Astrocyte of the spinal cord (primary cell): ENCODE measurements at regions not wholly inside any gene's neighbourhood (a gene's known extent, or its start where the extent isn't known, plus 50 kb on each side); places are given as distances from the start of the nearest gene placed in this dataset.

ENCODE experiments used
- DNase-seq: peaks from one replicate; pipeline ENCODE4 v3.0.0; 2011; ENCODE audit warnings: low read depth, low spot score
- H3K4me3 ChIP-seq: 2 replicates; pipeline ENCODE4 v1.5.1; 2011; ENCODE audit warnings: low read depth, mild to moderate bottlenecking, low read length, moderate library complexity
- in situ Hi-C: cut with HindIII; loops from 2 replicates; pipeline ENCODE4 v1.10.0; 2017; ENCODE audit warnings: low sequenced_read_pairs
- TF ChIP-seq, protein P1 (sequence below): IDR thresholded peaks from 2 replicates; pipeline ENCODE4 v1.5.1; 2012; ENCODE audit warnings: low read depth, mild to moderate bottlenecking, low read length, inconsistent platforms

DNA sequence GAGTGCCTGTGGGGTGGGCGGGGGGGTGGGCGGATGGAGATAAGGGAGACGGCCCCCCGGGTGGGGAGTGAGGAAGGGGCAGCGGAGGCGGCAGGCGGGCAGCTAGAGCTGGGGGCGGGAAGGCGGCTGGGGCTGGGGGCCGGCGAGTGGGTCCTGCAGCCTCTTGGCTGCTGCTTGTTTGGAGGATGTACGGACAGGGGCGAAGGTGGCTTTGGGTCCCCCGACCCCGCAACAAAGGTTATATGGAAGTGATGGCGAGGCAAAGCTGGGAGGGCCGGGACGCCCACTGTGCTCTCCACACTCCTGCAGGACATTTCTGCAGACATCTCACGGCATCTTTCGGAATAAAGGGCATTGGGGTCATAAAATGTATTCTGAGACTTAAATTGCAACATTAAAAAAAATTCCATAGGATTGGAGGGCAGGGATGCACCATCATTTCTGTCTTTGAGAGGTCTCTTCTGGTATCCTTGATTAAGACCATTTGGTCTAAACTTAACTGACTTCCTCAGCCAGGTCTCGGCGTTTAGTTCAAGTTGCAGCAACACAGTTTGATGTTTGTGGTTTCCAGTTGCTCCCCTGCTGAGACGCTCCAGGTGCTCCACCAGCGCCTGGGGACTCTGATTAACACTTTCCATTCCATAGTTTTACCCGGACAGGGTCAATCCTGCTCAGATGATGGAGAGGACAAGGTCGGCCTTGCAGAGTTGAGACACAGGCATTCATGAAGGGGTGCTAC is 101.6 kb upstream of the SSBP2 start:
- DNase-seq: peak; percentile 70
- in situ Hi-C loops: no loop called here

DNA sequence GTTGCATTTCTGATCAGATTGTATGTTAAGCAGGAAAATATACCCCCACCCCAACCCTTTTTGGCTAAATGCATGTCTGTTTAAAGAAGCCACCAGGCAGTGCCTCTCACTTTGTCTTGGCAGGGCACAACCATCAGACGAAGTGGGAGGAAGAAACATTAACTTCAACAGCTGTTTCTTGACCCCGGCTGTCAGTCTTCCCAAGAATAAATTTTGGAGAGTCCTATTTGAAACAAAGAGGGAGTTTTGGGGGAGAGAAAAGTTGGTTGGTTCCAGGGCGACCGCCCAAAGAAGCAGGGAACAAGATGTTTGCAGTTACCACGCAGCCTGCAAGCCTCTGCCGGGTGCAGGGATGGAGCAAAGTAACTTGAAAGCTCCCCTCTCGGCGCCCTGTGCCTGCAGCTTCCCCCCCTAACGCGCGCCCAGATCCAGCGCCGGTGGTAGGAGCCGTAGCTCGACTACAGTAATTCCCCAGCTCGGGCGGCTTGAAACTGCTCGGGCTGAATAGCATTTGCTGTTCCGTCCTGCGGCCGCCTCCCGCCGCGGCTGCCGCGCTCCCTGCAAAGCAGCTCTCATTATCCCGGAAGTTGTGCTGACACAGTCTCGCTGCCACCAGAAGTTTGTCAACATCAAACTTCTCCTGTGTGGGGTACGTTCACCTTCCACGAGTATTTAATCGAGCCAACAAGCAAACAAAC is 100.7 kb upstream of the SSBP2 start:
- TF ChIP-seq, protein P1, sequence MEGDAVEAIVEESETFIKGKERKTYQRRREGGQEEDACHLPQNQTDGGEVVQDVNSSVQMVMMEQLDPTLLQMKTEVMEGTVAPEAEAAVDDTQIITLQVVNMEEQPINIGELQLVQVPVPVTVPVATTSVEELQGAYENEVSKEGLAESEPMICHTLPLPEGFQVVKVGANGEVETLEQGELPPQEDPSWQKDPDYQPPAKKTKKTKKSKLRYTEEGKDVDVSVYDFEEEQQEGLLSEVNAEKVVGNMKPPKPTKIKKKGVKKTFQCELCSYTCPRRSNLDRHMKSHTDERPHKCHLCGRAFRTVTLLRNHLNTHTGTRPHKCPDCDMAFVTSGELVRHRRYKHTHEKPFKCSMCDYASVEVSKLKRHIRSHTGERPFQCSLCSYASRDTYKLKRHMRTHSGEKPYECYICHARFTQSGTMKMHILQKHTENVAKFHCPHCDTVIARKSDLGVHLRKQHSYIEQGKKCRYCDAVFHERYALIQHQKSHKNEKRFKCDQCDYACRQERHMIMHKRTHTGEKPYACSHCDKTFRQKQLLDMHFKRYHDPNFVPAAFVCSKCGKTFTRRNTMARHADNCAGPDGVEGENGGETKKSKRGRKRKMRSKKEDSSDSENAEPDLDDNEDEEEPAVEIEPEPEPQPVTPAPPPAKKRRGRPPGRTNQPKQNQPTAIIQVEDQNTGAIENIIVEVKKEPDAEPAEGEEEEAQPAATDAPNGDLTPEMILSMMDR: no peak
- peak overlapping the region; percentile 39 for H3K4me3 ChIP-seq
- peak; percentile 98 for DNase-seq
- in situ Hi-C loops: no loop called here

More for the DNA sequence above, 101.6 kb upstream of the SSBP2 start:
- TF ChIP-seq, protein P1: no peak
- H3K4me3 ChIP-seq: peak overlapping the region; percentile 23

DNA sequence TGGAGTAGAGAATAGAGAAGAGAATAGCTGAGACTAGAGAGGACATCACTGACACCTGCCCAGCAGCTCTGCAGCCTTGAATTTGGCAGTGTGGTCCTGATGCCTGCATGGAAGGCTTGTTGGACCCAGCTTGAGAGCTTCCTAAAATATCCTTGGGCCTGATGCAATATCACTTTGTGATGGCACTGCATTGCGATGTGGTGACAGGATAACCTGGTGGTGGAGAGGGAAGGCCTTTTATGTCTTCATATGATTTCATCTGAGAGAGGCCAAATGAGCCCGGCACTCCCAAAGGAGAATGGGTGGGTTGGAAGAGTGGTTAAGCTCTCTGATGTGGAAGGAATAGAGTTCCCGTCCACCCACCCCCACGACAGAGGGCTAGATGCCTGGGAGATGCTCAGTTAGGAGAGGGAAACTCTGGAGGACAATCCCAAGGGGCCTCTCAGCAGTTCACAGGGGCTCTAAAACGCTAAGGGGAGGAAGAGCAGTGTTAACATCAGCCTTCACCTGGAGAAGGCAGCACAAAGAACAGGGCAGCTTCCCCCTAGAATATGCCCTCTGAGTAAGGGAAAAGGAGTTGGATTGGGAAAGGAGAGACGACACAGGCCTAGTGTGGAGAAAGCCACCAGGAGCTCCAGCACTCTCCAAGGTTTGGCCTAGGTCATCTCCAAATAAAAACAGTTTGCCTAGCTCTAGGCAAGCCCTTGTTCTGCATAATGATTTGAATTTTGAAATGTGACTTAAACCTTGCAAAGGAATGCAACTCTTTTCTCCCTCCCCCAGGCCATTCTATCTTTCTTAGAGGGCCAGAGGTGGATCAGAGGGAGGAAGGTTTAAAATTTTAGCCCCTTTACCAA is 99.8 kb upstream of the SSBP2 start:
- TF ChIP-seq, protein P1: no peak
- in situ Hi-C loops: no loop called here
- no peak overlapping the region for H3K4me3 ChIP-seq
- peak; percentile 11 for DNase-seq

DNA sequence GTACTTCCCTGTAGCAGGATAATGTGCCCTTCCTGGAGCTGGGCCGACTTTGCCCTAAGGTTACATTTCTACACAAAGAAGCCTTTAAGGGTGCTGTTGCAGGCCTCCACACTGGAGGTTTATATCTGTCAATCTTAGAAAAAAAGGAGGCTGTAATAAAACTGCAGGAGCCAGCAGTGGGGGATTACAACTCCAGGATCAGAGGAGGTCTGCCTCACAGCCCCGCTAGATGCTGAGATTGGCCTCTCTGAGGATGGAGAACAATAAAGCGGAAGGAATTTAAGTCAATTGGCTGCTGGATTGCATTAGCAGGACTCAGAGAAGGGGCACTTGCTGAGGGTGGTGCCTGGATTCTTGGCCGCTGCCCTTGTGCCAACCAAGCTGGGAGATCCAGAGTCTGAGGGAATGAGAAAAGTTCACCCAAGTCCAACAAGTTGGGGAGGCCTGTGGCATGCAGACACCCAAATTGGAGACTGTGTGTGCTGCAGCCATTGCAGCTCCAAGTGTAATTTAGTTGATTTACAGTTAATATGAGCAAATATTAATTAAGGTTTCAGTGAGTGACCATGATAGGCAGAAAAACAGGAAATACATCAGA is 99.0 kb upstream of the SSBP2 start:
- in situ Hi-C loops: no loop called here
- TF ChIP-seq, protein P1: no peak
- H3K4me3 ChIP-seq: no peak overlapping the region
- DNase-seq: no peak

DNA sequence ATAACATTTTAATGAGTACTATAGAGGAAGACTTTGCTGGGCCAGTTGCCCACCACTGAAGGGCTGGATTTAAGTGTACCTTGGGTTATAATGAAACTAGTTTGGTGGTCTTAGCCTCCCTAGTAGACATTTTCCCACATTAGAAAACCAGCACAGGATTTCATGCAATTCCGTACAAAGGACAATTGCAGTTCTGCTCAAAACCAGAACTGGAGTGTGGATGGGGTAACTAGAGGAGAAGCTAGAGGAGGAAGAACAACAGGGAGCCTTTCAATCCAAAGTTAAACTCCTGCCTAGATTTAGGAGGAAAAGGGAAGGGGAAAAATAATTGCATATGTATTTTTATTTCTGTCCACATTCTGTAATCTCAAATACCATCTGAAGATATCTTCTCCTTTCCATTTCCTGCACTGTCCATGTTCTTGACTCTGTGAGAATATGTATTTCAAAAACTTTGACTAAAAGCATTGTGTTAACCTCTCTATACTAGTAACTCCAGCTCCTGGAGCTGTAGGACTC is 97.5 kb upstream of the SSBP2 start:
- in situ Hi-C loops: no loop called here
- TF ChIP-seq, protein P1: no peak
- peak; percentile 48 for DNase-seq
- H3K4me3 ChIP-seq: no peak overlapping the region

DNA sequence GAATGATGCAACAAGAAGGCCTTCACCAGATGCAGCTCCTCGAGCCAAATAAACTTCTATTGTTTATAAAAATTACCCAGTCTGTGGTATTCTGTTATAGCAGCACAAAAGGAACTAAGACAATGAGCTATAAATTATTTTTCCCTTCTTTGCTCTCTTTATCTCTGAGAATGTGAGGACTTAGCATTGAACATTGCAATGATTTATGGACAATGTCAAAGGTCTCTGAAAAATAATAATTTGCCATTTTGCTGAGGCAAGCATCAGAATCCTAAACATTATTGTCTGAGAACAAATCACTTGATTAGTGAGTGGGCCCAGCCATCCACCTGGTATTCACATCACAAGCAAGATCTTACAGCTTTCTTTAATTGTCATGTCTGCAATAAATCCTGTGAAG is 95.4 kb upstream of the SSBP2 start:
- TF ChIP-seq, protein P1: no peak
- in situ Hi-C loops: no loop called here

More for the DNA sequence above, 95.4 kb upstream of the SSBP2 start:
- no peak overlapping the region for H3K4me3 ChIP-seq
- DNase-seq: no peak
